ENCODE measurements at regions not wholly inside any gene's neighbourhood (a gene's known extent, or its start where the extent isn't known, plus 50 kb on each side); places are given as distances from the start of the nearest gene placed in this dataset.
A peak's percentile ranks its signal among the peaks of the same experiment; 100 is the strongest.

- H3K4me3 ChIP-seq (ENCODE audit: low read length): no peak overlapping the region
- H4K20me1 ChIP-seq (ENCODE audit: insufficient read depth): no peaks in the 10 kb centered on the region
- no peaks in the 10 kb centered on the region for H3K9me2 ChIP-seq (ENCODE audit: insufficient read depth, low read length)
- H3K9ac ChIP-seq (ENCODE audit: low read length): no peak overlapping the region
- no peak overlapping the region for H2AFZ ChIP-seq (ENCODE audit: low read depth, low read length)
- no peaks in the 10 kb centered on the region for H3K79me2 ChIP-seq (replicated peaks; ENCODE audit: insufficient read depth, low read length)
- TF ChIP-seq SMC3 (conservative IDR thresholded peaks at IDR 0.05; ENCODE audit: poor library complexity): no peak
- TF ChIP-seq EP300 (conservative IDR thresholded peaks at IDR 0.05; ENCODE audit: poor library complexity, severe bottlenecking): no peak
- TF ChIP-seq POLR2AphosphoS5 (IDR thresholded peaks at IDR 0.05): no peak
- no peak overlapping the region for H3K27ac ChIP-seq (ENCODE audit: low read length)
- H3K36me3 ChIP-seq (ENCODE audit: insufficient read depth, low read length): no peaks in the 10 kb centered on the region
- H3K4me2 ChIP-seq (ENCODE audit: low read length): no peak overlapping the region
- H3K9me3 ChIP-seq (ENCODE audit: low read length): no peaks in the 10 kb centered on the region
- H3K27me3 ChIP-seq (ENCODE audit: insufficient read depth, low read depth, low read length): no peaks in the 10 kb centered on the region
- H3F3A ChIP-seq (ENCODE audit: insufficient read depth, low read length, poor library complexity, severe bottlenecking): peaks cover 3% of the 10 kb centered on the region
Observed at GRCh38 chr2:190799999-190800398, 80.6 kb upstream of the GLS start.

GRCh38 chr2:190800528-190800927 is 80.1 kb upstream of the GLS start:
- no peak overlapping the region for H3K4me3 ChIP-seq (ENCODE audit: low read length)
- no peak for TF ChIP-seq TAF1 (IDR thresholded peaks at IDR 0.05; ENCODE audit: low read depth)
- no peak for TF ChIP-seq POLR2AphosphoS5 (IDR thresholded peaks at IDR 0.05)
- no peak for TF ChIP-seq RAD21 (conservative IDR thresholded peaks at IDR 0.05)
- TF ChIP-seq EP300 (conservative IDR thresholded peaks at IDR 0.05; ENCODE audit: poor library complexity, severe bottlenecking): no peak
- TF ChIP-seq MXI1 (conservative IDR thresholded peaks at IDR 0.05; ENCODE audit: poor library complexity, severe bottlenecking): no peak
- no peak for TF ChIP-seq SMC3 (conservative IDR thresholded peaks at IDR 0.05; ENCODE audit: poor library complexity)
- TF ChIP-seq, protein P1, sequence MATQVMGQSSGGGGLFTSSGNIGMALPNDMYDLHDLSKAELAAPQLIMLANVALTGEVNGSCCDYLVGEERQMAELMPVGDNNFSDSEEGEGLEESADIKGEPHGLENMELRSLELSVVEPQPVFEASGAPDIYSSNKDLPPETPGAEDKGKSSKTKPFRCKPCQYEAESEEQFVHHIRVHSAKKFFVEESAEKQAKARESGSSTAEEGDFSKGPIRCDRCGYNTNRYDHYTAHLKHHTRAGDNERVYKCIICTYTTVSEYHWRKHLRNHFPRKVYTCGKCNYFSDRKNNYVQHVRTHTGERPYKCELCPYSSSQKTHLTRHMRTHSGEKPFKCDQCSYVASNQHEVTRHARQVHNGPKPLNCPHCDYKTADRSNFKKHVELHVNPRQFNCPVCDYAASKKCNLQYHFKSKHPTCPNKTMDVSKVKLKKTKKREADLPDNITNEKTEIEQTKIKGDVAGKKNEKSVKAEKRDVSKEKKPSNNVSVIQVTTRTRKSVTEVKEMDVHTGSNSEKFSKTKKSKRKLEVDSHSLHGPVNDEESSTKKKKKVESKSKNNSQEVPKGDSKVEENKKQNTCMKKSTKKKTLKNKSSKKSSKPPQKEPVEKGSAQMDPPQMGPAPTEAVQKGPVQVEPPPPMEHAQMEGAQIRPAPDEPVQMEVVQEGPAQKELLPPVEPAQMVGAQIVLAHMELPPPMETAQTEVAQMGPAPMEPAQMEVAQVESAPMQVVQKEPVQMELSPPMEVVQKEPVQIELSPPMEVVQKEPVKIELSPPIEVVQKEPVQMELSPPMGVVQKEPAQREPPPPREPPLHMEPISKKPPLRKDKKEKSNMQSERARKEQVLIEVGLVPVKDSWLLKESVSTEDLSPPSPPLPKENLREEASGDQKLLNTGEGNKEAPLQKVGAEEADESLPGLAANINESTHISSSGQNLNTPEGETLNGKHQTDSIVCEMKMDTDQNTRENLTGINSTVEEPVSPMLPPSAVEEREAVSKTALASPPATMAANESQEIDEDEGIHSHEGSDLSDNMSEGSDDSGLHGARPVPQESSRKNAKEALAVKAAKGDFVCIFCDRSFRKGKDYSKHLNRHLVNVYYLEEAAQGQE (IDR thresholded peaks at IDR 0.05; ENCODE audit: borderline replicate concordance): no peak
- TF ChIP-seq, protein P2, sequence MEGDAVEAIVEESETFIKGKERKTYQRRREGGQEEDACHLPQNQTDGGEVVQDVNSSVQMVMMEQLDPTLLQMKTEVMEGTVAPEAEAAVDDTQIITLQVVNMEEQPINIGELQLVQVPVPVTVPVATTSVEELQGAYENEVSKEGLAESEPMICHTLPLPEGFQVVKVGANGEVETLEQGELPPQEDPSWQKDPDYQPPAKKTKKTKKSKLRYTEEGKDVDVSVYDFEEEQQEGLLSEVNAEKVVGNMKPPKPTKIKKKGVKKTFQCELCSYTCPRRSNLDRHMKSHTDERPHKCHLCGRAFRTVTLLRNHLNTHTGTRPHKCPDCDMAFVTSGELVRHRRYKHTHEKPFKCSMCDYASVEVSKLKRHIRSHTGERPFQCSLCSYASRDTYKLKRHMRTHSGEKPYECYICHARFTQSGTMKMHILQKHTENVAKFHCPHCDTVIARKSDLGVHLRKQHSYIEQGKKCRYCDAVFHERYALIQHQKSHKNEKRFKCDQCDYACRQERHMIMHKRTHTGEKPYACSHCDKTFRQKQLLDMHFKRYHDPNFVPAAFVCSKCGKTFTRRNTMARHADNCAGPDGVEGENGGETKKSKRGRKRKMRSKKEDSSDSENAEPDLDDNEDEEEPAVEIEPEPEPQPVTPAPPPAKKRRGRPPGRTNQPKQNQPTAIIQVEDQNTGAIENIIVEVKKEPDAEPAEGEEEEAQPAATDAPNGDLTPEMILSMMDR (IDR thresholded peaks at IDR 0.05; ENCODE audit: poor library complexity, severe bottlenecking): no peak
- no peak for TF ChIP-seq EZH2 (IDR thresholded peaks at IDR 0.05; ENCODE audit: borderline replicate concordance, insufficient read depth, low read length, poor library complexity, severe bottlenecking)
- no peaks in the 10 kb centered on the region for H3K36me3 ChIP-seq (ENCODE audit: insufficient read depth, low read length)
- peak overlapping the region; percentile 5 for H2AFZ ChIP-seq (ENCODE audit: low read depth, low read length)
- no peaks in the 10 kb centered on the region for H3K79me2 ChIP-seq (replicated peaks; ENCODE audit: insufficient read depth, low read length)
- no peaks in the 10 kb centered on the region for H3K9me2 ChIP-seq (ENCODE audit: insufficient read depth, low read length)
- H4K20me1 ChIP-seq (ENCODE audit: insufficient read depth): no peaks in the 10 kb centered on the region
- peaks cover 3% of the 10 kb centered on the region for H3F3A ChIP-seq (ENCODE audit: insufficient read depth, low read length, poor library complexity, severe bottlenecking)
- H3K9ac ChIP-seq (ENCODE audit: low read length): no peak overlapping the region
- H3K9me3 ChIP-seq (ENCODE audit: low read length): no peaks in the 10 kb centered on the region
- peak overlapping the region; percentile 24 for H3K4me2 ChIP-seq (ENCODE audit: low read length)
- no peaks in the 10 kb centered on the region for H3K27me3 ChIP-seq (ENCODE audit: insufficient read depth, low read depth, low read length)
- H3K27ac ChIP-seq (ENCODE audit: low read length): peak overlapping the region; percentile 26

DNA sequence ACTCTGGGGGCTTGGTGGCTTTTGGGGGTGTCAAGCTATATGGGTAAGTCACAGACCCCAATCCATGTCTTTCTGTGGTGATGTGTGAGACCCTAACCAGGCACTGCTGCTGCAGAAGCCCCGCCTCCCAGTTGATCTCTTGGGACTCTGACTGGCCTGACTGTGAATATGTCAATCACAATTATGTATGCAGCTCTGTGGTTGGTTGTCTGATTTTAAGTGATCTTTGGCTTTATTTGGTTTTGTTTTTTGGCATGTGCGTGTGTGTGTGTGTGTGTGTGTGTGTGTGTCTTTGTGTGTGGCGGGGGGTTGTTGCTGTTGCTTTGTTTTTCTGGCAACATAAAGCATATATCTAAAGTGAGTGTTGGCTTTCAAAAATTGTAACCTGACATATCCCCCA is 78.5 kb upstream of the GLS start:
- Histone ChIP-seq H4K20me1 (ENCODE audit: insufficient read depth) (no peaks in the 10 kb centered on the region), H3K9me3 (ENCODE audit: low read length) (no peaks in the 10 kb centered on the region), H2AFZ (ENCODE audit: low read depth, low read length) (no peak overlapping the region), H3F3A (ENCODE audit: insufficient read depth, low read length, poor library complexity, severe bottlenecking) (peaks cover 3% of the 10 kb centered on the region), H3K36me3 (ENCODE audit: insufficient read depth, low read length) (no peaks in the 10 kb centered on the region), H3K79me2 (replicated peaks; ENCODE audit: insufficient read depth, low read length) (no peaks in the 10 kb centered on the region), H3K27me3 (ENCODE audit: insufficient read depth, low read depth, low read length) (no peaks in the 10 kb centered on the region), H3K27ac (ENCODE audit: low read length) (peak overlapping the region; percentile 26), H3K9ac (ENCODE audit: low read length) (no peak overlapping the region), H3K9me2 (ENCODE audit: insufficient read depth, low read length) (no peaks in the 10 kb centered on the region), H3K4me2 (ENCODE audit: low read length) (no peak overlapping the region), H3K4me3 (ENCODE audit: low read length) (no peak overlapping the region)
- TF ChIP-seq, protein P2 (IDR thresholded peaks at IDR 0.05; ENCODE audit: poor library complexity, severe bottlenecking): no peak
- TF ChIP-seq EP300 (conservative IDR thresholded peaks at IDR 0.05; ENCODE audit: poor library complexity, severe bottlenecking): no peak
- TF ChIP-seq TAF1 (IDR thresholded peaks at IDR 0.05; ENCODE audit: low read depth): no peak
- TF ChIP-seq SMC3 (conservative IDR thresholded peaks at IDR 0.05; ENCODE audit: poor library complexity): no peak
- TF ChIP-seq POLR2AphosphoS5 (IDR thresholded peaks at IDR 0.05): no peak

Data from neural cell (in vitro differentiated cells).